NT2/D1 (cell line): ENCODE measurements at regions not wholly inside any gene's neighbourhood (a gene's known extent, or its start where the extent isn't known, plus 50 kb on each side); places are given as distances from the start of the nearest gene placed in this dataset.

ENCODE experiments used
- DNase-seq: peaks from one replicate; pipeline ENCODE4 v3.0.0-alpha.2; 2011; ENCODE audit warnings: low read depth, low spot score
- H3K27me3 ChIP-seq: 2 replicates; pipeline ENCODE4 v1.6.0; 2011; ENCODE audit warnings: mild to moderate bottlenecking; ENCODE audit not compliant: insufficient read length, insufficient read depth
- H3K36me3 ChIP-seq: 2 replicates; pipeline ENCODE4 v1.6.1; 2011; ENCODE audit warnings: mild to moderate bottlenecking, low read length, mixed read lengths; ENCODE audit not compliant: insufficient read depth, insufficient read length
- H3K4me1 ChIP-seq: 2 replicates; pipeline ENCODE4 v1.5.1; 2011; ENCODE audit not compliant: insufficient read depth, insufficient read length
- H3K4me3 ChIP-seq: 2 replicates; pipeline ENCODE4 v1.5.1; 2011; ENCODE audit warnings: low read depth; ENCODE audit not compliant: insufficient read length
- H3K9ac ChIP-seq: 2 replicates; pipeline ENCODE4 v1.6.0; 2011; ENCODE audit warnings: low read depth; ENCODE audit not compliant: insufficient read length
- H3K9me3 ChIP-seq: 2 replicates; pipeline ENCODE4 v1.5.1; 2011; ENCODE audit warnings: mild to moderate bottlenecking, low read length; ENCODE audit not compliant: insufficient read depth
- SUZ12 ChIP-seq: IDR thresholded peaks from 2 replicates; pipeline ENCODE4 v1.6.1; 2011; ENCODE audit not compliant: insufficient read length, insufficient read depth; ENCODE audit errors: extremely low read depth
- YY1 ChIP-seq: IDR thresholded peaks from 2 replicates; pipeline ENCODE4 v1.6.1; 2011; ENCODE audit not compliant: insufficient read length, insufficient read depth
- ZNF274 ChIP-seq: IDR thresholded peaks from 2 replicates; pipeline ENCODE4 v1.6.1; 2011; ENCODE audit warnings: mild to moderate bottlenecking, low read depth, low read length

DNA sequence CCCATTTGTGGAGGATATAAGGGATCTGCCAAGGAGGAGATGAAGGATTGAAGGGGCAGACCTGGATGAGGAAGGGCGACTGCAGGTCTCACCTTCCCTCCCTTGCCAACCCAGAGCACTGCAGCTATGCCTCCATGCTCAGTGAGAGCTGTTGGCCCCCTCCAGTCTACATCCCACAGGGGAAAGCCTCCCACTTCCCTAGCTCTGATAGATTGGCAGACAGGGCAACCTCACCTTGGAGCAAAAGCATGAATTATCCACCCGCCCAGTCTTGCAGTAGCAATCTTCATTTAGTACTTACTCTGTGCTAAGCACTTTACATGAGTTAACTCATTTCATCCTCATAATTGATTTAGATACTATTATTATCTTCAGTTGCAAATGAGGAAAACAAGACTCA lies 70.4 kb upstream of the SMNDC1 start:
- Histone ChIP-seq H3K4me3 (no peak overlapping the region), H3K4me1 (no peaks in the 10 kb centered on the region), H3K27me3 (no peaks in the 10 kb centered on the region), H3K9ac (no peak overlapping the region), H3K9me3 (no peaks in the 10 kb centered on the region), H3K36me3 (no peaks in the 10 kb centered on the region)
- TF ChIP-seq YY1: no peak
- TF ChIP-seq ZNF274: no peak
- TF ChIP-seq SUZ12: no peak
- no peak for DNase-seq

DNA sequence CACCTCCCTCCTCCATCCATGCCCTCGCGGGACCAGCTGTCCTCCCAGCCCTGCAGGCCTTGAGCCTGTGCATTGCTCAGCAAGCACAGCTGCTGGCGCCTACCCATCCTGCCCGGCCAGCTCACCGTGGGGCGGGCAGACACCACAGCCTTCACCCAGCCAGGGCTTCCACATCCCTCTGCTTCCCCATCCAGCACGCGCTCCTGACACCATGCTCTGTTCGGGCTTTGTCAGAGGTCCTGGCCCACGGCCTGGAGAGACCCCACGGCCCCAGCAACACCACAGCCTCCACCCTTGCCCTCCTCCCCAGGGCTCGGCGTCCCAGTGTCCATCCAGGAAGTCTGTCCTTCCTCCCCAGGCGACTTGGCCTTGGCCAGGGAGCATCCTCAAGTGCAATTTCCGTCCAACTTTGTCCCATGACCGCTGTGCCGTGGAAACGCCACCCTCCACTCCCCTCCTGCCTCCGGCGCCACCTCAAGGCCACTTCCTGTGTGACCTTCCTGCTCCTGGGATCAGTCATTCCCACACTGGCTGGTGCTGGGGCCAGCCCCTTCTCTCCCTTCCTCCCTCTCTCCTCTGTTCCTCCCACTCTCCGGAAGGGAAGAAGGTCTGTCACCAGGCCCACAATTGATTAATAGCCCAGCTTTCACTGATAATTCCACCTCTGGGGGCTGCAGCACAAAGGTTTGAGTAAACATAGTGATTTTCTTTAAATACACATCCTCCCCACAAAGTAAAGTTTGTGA lies 71.5 kb upstream of the SMNDC1 start:
- Histone ChIP-seq H3K9ac (no peak overlapping the region), H3K4me1 (no peaks in the 10 kb centered on the region), H3K9me3 (no peaks in the 10 kb centered on the region), H3K27me3 (no peaks in the 10 kb centered on the region), H3K36me3 (no peaks in the 10 kb centered on the region), H3K4me3 (no peak overlapping the region)
- no peak for DNase-seq
- TF ChIP-seq ZNF274: no peak
- TF ChIP-seq SUZ12: no peak
- no peak for TF ChIP-seq YY1

DNA sequence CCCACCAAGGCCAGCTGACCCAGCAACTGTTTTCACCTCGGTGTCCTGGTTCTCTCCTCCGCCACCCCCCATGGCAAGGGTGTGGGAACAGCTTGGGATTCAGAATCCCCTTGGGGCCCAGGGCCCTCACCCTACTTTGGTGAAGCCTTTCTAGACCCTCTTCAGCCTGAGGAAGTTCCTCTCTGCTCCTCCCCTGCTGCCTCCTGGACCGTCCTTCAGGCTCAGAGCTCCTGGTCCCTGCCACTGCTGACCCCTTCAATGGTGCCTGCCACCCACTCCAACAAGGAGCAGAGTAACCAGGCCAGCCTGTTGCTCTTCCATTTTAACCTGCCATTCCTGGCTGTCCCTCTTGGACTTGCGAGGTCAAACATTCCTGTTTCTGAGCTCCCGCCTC lies 72.0 kb upstream of the SMNDC1 start:
- H3K36me3 ChIP-seq: no peaks in the 10 kb centered on the region
- no peak overlapping the region for H3K9ac ChIP-seq
- TF ChIP-seq SUZ12: no peak
- no peak for TF ChIP-seq ZNF274
- TF ChIP-seq YY1: no peak
- DNase-seq: no peak
- no peaks in the 10 kb centered on the region for H3K9me3 ChIP-seq
- H3K4me3 ChIP-seq: no peak overlapping the region
- no peaks in the 10 kb centered on the region for H3K27me3 ChIP-seq
- no peaks in the 10 kb centered on the region for H3K4me1 ChIP-seq

DNA sequence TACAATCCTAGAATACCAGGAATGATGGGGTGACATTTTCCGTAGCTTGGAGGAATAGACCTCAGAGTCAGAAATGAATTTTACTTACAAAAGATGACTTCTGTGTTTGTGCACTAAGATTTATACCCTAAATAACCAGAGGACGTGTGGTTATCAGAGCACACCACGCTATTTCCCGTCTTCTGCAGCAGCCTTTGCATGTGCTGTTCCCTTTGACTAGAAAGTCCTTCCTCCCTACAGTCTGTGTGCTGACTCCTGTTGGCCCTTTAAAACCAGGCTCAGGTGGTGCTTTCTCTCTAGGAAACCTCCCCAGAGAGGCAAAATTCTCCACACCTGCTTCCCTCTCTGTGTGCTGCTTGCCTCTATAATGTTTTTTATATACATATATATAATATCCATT lies 73.3 kb upstream of the SMNDC1 start:
- Histone ChIP-seq H3K27me3 (no peaks in the 10 kb centered on the region), H3K9ac (no peak overlapping the region), H3K4me3 (no peak overlapping the region), H3K36me3 (no peaks in the 10 kb centered on the region), H3K4me1 (no peaks in the 10 kb centered on the region), H3K9me3 (no peaks in the 10 kb centered on the region)
- no peak for DNase-seq
- TF ChIP-seq SUZ12 (no peak), YY1 (no peak), ZNF274 (no peak)

DNA sequence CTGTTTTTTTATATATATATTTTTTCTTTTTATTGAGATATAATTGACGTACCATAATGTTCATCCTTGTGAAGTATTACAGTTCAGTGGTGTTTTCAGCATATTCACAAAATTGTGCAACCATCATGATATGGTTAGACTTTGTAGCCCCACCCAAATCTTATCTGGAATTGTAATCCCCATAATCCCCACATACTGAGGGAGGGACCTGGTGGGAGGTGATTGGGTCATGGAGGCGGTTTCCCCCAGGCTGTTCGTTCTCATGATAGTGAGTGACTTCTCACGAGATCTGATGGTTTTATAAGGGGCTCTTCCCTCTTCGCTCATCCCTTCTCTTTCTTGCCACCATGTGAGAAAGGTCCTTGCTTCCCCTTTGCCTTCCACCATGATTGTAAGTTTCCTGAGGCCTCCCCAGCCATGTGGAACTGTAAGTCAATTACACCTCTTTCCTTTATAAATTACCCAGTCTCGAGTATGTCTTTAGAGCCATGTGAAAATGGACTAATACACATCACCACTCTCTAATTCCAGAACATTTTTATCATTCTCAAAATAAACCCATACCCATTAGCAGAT lies 73.9 kb upstream of the SMNDC1 start:
- Histone ChIP-seq H3K9ac (no peak overlapping the region), H3K4me3 (no peak overlapping the region), H3K27me3 (no peaks in the 10 kb centered on the region), H3K4me1 (no peaks in the 10 kb centered on the region), H3K9me3 (no peaks in the 10 kb centered on the region), H3K36me3 (no peaks in the 10 kb centered on the region)
- no peak for TF ChIP-seq YY1
- no peak for DNase-seq

DNA sequence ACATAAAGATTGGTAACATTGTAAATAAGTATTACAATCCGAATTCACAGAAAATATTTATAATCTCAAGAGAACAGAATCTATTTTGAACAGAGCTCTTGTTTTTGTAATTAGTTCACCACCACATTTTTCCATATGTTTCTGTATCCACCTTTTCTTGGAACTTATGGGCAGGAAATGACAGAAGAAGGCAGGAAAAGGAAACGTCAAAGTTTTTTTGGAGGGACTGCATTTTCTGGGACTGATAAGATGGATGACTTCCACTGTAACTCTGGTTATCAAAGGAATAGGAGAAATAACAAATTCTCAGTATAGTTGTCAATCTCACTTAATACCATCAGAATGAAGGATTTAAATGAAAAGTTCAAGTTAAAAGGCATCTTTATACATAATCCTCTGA lies 75.1 kb upstream of the SMNDC1 start:
- DNase-seq: no peak
- H3K9ac ChIP-seq: no peak overlapping the region
- TF ChIP-seq ZNF274: no peak
- TF ChIP-seq SUZ12: no peak
- TF ChIP-seq YY1: no peak
- no peaks in the 10 kb centered on the region for H3K4me1 ChIP-seq
- no peaks in the 10 kb centered on the region for H3K36me3 ChIP-seq
- H3K27me3 ChIP-seq: no peaks in the 10 kb centered on the region
- H3K9me3 ChIP-seq: no peaks in the 10 kb centered on the region
- no peak overlapping the region for H3K4me3 ChIP-seq

DNA sequence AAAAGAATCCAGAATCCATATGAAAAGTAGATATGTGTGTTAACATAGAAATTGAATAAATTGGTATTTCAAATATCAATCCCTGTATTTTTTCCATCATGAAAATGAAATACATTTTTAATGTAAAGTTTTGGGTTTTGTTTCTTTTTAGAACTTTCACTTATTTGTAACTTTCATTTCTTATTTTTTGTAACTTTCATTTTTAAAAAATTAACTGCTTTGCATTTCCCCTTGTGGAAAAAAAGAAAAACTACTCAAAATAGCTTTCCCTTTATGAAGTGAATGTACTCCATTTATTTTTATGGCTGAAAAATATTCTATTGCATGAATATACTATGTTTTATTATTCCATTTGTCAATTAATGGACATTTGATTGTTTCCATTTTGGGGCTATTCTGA lies 75.6 kb upstream of the SMNDC1 start:
- no peak for DNase-seq

More for the DNA sequence above, 75.6 kb upstream of the SMNDC1 start:
- TF ChIP-seq ZNF274 (no peak), SUZ12 (no peak), YY1 (no peak)
- Histone ChIP-seq H3K27me3 (no peaks in the 10 kb centered on the region), H3K4me1 (no peaks in the 10 kb centered on the region), H3K4me3 (no peak overlapping the region), H3K9ac (no peak overlapping the region), H3K9me3 (no peaks in the 10 kb centered on the region), H3K36me3 (no peaks in the 10 kb centered on the region)
